GM19395 (cell line): ENCODE measurements at regions not wholly inside any gene's neighbourhood (a gene's known extent, or its start where the extent isn't known, plus 50 kb on each side); places are given as distances from the start of the nearest gene placed in this dataset.
"Not testable (repeated sequence)": the region's sequence is repeated elsewhere in the genome, so short reads cannot be mapped to it uniquely, and the experiment has no call there.

Source experiments
- ATAC-seq: cut with Tn5 transposase; IDR thresholded peaks from one replicate; pipeline ENCODE4 v1.9.1; 2021; ENCODE audit warnings: mild to moderate bottlenecking, moderate library complexity; ENCODE audit not compliant: unreplicated experiment

GRCh38 chr17:51347851-51348584 lies 87.7 kb downstream of the UTP18 start:
- ATAC-seq = no peak

DNA sequence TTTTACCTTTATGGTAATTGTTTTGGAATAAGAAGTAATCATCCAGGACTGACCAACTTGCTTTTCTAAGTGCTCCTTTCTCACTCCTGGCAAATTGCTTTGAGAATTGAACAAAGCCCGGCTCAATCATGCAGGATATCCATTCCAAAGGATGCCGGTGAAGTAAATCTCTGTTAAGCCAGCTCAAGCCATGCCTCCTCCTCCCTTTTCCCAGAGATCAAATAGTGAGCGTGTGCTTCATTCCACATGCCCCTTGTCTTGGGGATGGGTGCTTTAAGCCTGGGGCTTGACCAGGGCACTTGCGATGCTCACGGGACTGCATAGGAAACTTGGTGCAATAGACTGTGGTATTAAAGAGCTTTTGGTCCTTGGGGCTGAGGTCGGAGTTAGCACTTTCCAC lies 90.7 kb downstream of the UTP18 start:
- ATAC-seq = no peak

DNA sequence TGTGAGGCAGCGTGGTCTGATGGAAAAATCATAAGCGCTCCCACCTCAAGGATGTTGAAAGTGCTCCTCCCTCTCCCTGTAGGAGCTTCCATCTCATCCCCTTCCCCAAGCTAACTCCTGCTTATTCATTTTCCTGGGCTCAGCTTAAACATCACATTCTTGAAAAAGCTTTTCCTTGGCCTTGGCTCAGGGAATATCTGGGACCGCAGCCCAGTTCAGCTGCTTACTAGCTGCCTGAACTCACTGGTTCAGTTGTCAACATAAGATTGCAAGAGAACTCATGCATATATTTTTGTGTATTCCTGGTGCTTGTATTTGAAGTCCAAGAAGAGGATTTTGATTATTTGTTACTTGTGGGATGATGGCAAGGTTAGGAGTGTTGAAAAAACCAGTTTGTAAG lies 91.5 kb downstream of the UTP18 start:
- ATAC-seq = no peak

- ATAC-seq = no peak
These were observed 92.5 kb downstream of the UTP18 start for GRCh38 chr17:51352798-51353197.

GRCh38 chr17:51353296-51353695 lies 93.0 kb downstream of the UTP18 start:
- no peak for ATAC-seq

DNA sequence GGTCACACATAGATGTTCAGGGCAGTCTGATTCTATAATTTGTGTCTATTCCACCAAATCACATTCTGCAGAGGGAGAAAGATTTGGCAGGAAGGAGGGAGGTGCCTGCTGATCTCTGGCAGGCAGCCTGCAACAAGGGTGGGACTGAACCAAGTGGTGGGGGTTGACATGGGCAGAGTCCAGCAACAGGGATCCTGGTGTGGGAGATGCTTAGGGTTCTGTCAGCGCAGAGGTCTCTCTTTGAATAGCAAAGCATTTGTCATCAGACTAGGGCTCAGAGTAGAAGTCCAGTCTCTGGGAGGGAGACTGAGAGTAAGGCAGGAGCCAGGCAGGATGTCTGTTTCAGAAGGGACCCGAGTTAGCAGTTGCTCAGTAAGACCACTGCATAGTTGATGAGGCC lies 94.6 kb downstream of the UTP18 start:
- no peak for ATAC-seq

GRCh38 chr17:51355441-51356410 lies 95.4 kb downstream of the UTP18 start:
- no peak for ATAC-seq

DNA sequence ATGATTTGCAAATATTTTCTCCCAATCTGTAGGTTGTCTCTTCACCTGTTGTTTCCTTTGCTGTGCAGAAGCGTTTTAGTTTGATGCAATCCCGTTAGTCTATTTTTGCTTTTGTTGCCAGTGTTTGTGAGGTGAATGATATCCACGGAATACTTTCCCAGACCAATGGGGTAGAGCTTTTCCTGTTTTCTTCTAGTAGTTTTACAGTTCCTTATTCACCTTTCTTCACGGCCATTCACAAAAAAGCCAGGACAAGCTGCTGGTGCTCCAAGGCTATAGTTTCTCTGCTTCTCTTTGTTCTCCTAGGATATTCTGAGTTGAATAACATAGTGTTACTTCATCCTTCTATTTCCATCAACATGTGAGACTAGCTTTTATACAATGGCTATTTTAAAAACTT lies 98.7 kb downstream of the UTP18 start:
- ATAC-seq = no peak

DNA sequence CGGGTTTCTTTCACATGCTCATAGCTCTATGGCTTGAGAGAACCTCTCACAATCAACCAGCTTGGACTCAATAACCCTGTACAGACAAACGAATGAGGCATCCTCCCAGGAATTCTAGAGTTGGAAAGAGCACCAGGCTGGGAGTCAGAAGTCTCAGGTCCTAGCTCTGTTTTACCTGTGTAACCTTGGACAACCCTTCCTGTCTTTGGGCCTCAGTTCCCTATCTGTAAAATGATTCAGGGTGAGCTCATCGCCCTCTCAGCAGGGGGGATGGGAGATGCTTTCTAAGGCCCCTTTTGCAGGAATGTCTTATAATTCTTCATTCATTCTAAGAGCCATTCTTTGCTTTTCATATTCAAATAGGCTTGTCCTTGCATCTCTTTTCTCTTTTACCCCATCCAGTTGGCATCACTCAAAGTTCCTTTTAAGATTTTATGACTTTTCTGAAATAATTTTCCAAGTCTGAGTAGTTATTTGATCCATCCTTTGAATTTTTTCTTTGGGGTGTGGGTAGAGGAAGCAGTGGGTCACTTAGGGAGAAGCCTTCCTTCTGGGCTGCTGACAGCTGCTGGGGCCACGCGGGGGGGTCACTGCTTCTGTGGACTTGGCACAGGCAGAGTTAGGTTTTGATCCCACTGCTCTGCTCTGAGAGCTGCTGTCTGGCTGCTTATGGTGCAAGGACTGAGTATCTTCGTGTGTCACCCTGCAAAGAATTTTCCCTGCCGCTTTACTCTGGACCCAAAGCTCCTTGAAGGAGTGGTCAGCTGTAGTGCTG lies 102.7 kb downstream of the UTP18 start:
- ATAC-seq = no peak

DNA sequence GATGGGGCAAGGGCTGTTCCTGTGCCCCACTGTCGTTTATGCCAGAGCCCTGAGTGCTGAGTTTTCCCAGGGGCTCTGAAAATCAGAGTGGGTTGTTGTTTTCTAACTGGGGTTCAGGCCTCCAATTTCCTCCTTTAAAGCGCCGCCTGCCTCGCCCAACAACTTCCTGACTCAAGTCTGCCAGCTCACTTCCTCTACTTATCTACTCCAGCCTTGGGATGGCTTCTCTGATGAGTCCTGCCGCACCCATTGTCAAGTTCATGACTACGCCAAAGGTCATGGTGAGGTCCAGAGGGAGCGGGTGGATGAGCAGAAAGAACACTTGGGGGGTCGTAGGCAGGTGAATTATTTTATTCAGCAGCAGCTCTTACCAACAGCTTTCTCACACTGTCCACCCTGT lies 104.7 kb downstream of the UTP18 start:
- no peak for ATAC-seq

- ATAC-seq = no peak
These were observed 106.5 kb downstream of the UTP18 start for GRCh38 chr17:51366866-51367265.

DNA sequence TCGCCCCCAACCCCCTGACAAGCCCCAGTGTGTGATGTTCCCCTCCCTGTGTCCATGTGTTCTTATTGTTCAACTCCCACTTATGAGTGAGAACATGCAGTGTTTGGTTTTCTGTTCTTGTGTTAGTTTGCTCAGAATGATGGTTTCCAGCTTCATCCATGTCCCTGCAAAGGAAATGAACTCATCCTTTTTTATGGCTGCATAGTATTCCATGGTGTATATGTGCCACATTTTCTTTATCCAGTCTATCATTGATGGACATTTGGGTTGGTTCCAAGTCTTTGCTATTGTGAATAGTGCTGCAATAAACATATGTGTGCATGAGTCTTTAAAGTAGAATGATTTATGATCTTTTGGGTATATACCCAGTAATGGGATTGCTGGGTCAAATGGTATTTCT lies 107.5 kb downstream of the UTP18 start:
- not testable (repeated sequence) for ATAC-seq

DNA sequence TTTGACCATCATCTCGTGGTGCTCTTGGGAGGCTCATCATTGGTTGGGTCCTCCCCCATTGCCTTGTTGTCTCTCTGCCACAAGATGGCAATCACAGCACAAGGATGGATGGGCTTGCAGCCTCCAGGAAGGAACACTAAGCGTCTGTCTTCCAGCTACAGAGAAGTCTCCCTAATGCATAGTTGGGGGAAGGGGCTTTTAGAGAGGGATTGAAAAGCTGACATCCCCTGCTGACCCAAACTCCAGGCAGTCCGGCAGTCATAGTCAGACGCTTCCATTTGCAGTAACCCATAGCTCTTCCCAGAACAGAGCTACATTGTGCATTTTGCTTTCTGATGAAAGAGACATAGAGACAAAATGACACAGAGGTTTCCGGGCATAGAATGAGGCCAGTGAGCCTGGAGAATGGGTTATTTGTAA lies 111.4 kb downstream of the UTP18 start:
- no peak for ATAC-seq

- peak; percentile 88 for ATAC-seq
These were observed 112.1 kb downstream of the UTP18 start for GRCh38 chr17:51372345-51373004.

- ATAC-seq = no peak
These were observed 113.3 kb downstream of the UTP18 start for GRCh38 chr17:51373489-51374152.

GRCh38 chr17:51374209-51374608 lies 113.9 kb downstream of the UTP18 start:
- ATAC-seq = no peak

DNA sequence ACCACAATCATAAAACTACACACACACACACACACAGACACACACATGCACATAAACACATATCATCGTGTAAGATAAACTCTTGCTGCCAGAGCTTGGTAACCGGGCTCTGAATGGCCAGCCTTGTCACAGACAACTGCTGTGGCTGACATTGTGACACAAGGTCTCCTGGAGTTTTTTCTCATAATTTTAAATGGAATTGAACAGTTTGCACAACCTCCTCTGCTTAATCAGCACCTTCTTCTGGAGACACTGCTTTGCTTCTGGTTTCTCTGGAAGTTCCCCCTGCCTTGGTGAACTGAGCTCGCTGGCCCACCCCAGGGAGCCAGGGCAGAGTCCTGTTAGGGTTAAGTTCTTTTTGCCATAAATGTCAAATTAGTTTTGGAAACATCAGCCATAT lies 115.4 kb downstream of the UTP18 start:
- ATAC-seq = no peak

DNA sequence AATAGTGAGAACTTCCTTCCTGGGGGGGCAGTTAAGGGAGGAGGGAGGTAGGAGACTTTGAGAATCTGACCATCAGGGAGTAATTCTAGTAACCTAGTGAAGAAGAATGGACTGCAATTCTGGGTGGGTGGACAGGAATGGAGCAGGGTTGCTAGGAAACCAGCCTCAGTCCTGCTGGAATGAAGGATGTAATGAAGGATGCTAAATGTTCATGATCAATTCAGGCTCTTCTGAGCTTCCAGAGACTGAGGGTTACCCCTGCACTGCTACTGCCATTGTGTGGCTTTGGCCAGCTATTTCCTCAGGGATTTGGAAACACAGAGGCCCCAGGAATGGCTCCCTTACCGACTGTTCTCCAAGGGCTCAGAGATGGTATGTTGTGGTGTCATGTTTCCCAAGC lies 116.4 kb downstream of the UTP18 start:
- ATAC-seq = no peak

DNA sequence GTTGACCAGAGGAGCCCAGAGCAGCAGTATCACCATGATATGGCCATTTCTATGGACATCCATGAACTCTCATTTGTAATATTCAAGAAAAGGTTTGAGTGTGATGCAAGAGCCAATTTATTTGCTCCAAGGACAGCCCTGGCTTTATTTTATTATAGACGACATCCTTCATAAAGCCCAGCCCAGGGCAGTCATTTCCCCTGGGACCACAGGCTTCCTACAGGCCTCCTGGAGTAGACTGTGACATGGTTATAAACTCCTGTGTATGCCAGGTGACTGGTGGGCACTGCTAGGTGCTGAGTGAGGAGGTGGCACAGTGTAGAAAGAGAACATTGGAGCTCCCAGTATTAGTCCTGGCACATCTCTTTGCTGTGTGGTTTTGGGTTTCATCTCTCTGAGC lies 120.9 kb downstream of the UTP18 start:
- ATAC-seq = no peak

DNA sequence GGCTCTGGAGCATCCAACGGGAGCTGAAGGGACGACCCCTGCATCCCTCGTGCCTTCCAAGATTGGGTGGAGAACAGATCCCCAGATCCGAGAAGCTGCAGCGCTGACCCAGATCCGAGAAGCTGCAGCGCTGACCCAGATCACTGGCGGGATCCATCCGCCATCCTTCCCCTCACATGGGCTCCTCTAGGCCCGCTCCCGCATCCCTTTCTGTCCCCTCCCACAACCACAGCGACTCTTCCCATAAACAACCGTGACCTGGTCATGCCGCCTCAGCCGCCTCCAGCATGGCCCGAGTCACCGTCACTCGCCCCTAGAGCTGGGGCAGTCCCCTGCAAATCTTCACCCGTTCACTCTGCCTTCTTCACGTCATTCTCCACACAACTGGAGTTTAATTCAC lies 124.9 kb downstream of the UTP18 start:
- ATAC-seq = no peak
